NCI-H146 (cell line): ENCODE measurements at regions not wholly inside any gene's neighbourhood (a gene's known extent, or its start where the extent isn't known, plus 50 kb on each side); places are given as distances from the start of the nearest gene placed in this dataset.

Source experiments
- DNase-seq: peaks from one replicate; lab custom pipeline; 2025; lab: John Stamatoyannopoulos, UW

- no peak for DNase-seq
These were observed 115.7 kb upstream of the MPDZ start for GRCh38 chr9:13395156-13395555.

GRCh38 chr9:13388157-13388556 lies 108.7 kb upstream of the MPDZ start:
- DNase-seq: no peak

GRCh38 chr9:13387734-13388067 lies 108.2 kb upstream of the MPDZ start:
- DNase-seq: no peak

GRCh38 chr9:13386935-13387733 lies 107.6 kb upstream of the MPDZ start:
- no peak for DNase-seq

GRCh38 chr9:13386316-13386715 lies 106.8 kb upstream of the MPDZ start:
- DNase-seq: no peak

GRCh38 chr9:13383855-13384254 lies 104.4 kb upstream of the MPDZ start:
- DNase-seq: no peak

GRCh38 chr9:13383216-13383615 lies 103.7 kb upstream of the MPDZ start:
- DNase-seq: no peak

GRCh38 chr9:13382595-13382994 lies 103.1 kb upstream of the MPDZ start:
- no peak for DNase-seq

GRCh38 chr9:13380903-13381302 lies 101.4 kb upstream of the MPDZ start:
- no peak for DNase-seq

GRCh38 chr9:13378154-13378553 lies 98.7 kb upstream of the MPDZ start:
- no peak for DNase-seq

GRCh38 chr9:13377171-13377925 lies 97.9 kb upstream of the MPDZ start:
- peak; percentile 5 for DNase-seq

GRCh38 chr9:13372510-13372909 lies 93.0 kb upstream of the MPDZ start:
- DNase-seq: no peak

GRCh38 chr9:13369431-13369830 lies 89.9 kb upstream of the MPDZ start:
- DNase-seq: peak; percentile 80

- DNase-seq: no peak
These were observed 88.3 kb upstream of the MPDZ start for GRCh38 chr9:13367784-13368183.

- DNase-seq: no peak
These were observed 84.9 kb upstream of the MPDZ start for GRCh38 chr9:13364271-13365000.

GRCh38 chr9:13361076-13361475 lies 81.6 kb upstream of the MPDZ start:
- no peak for DNase-seq

GRCh38 chr9:13360188-13360587 lies 80.7 kb upstream of the MPDZ start:
- DNase-seq: no peak

- no peak for DNase-seq
These were observed 78.6 kb upstream of the MPDZ start for GRCh38 chr9:13358128-13358527.

- peak; percentile 46 for DNase-seq
These were observed 75.2 kb upstream of the MPDZ start for GRCh38 chr9:13354733-13355132.

GRCh38 chr9:13352451-13352979 lies 73.0 kb upstream of the MPDZ start:
- DNase-seq: no peak

- peak; percentile 74 for DNase-seq
These were observed 72.4 kb upstream of the MPDZ start for GRCh38 chr9:13351778-13352386.

- no peak for DNase-seq
These were observed 53.1 kb upstream of the MPDZ start for GRCh38 chr9:13332571-13332970.
